GM19043 (cell line): ENCODE measurements at regions not wholly inside any gene's neighbourhood (a gene's known extent, or its start where the extent isn't known, plus 50 kb on each side); places are given as distances from the start of the nearest gene placed in this dataset.
"Not testable (repeated sequence)": the region's sequence is repeated elsewhere in the genome, so short reads cannot be mapped to it uniquely, and the experiment has no call there.

Experiments
- ATAC-seq: cut with Tn5 transposase; IDR thresholded peaks from one replicate; pipeline ENCODE4 v1.9.1; 2021; ENCODE audit warnings: low read depth; ENCODE audit not compliant: unreplicated experiment

GRCh38 chr1:83167634-83168033 is 831.3 kb downstream of the TTLL7 start:
- not testable (repeated sequence) for ATAC-seq

- ATAC-seq: not testable (repeated sequence)
These were observed 835.0 kb downstream of the TTLL7 start for GRCh38 chr1:83163879-83164475.

GRCh38 chr1:83158924-83159323 is 840.0 kb downstream of the TTLL7 start:
- ATAC-seq: not testable (repeated sequence)

GRCh38 chr1:83154306-83154705 is 844.6 kb downstream of the TTLL7 start:
- ATAC-seq: not testable (repeated sequence)

- ATAC-seq: not testable (repeated sequence)
These were observed 847.6 kb downstream of the TTLL7 start for GRCh38 chr1:83151167-83151898.

- not testable (repeated sequence) for ATAC-seq
These were observed 848.5 kb downstream of the TTLL7 start for GRCh38 chr1:83150479-83150878.

GRCh38 chr1:83145820-83146219 is 853.1 kb downstream of the TTLL7 start:
- ATAC-seq: not testable (repeated sequence)

- not testable (repeated sequence) for ATAC-seq
These were observed 856.1 kb downstream of the TTLL7 start for GRCh38 chr1:83142802-83143201.

GRCh38 chr1:83135524-83136157 is 863.3 kb downstream of the TTLL7 start:
- not testable (repeated sequence) for ATAC-seq

- ATAC-seq: not testable (repeated sequence)
These were observed 864.5 kb downstream of the TTLL7 start for GRCh38 chr1:83134322-83135014.

GRCh38 chr1:83131692-83131955 is 867.3 kb downstream of the TTLL7 start:
- no peak for ATAC-seq

GRCh38 chr1:83130886-83131691 is 867.8 kb downstream of the TTLL7 start:
- no peak for ATAC-seq

GRCh38 chr1:83129107-83129506 is 869.8 kb downstream of the TTLL7 start:
- no peak for ATAC-seq

- no peak for ATAC-seq
These were observed 873.5 kb downstream of the TTLL7 start for GRCh38 chr1:83125456-83125855.

- no peak for ATAC-seq
These were observed 875.9 kb downstream of the TTLL7 start for GRCh38 chr1:83123019-83123418.

- no peak for ATAC-seq
These were observed 880.5 kb downstream of the TTLL7 start for GRCh38 chr1:83118472-83118871.

GRCh38 chr1:83117030-83117429 is 881.9 kb downstream of the TTLL7 start:
- ATAC-seq: not testable (repeated sequence)

- no peak for ATAC-seq
These were observed 883.1 kb downstream of the TTLL7 start for GRCh38 chr1:83115785-83116184.

- no peak for ATAC-seq
These were observed 884.6 kb downstream of the TTLL7 start for GRCh38 chr1:83114136-83114834.

- no peak for ATAC-seq
These were observed 885.3 kb downstream of the TTLL7 start for GRCh38 chr1:83113652-83114051.
